Spleen (tissue), 11 donors: ENCODE measurements at regions not wholly inside any gene's neighbourhood (a gene's known extent, or its start where the extent isn't known, plus 50 kb on each side); places are given as distances from the start of the nearest gene placed in this dataset.

Experiments used
- DNase-seq: peaks from one replicate; pipeline ENCODE4 v3.0.0-alpha.2; 2020
- H3K27ac ChIP-seq, 8 donors: fragments of 200-600 bp; sonication (generic) in 7 of 8; 1 replicate in 4 of 8; 2 replicates in 4 of 8; pipeline versions ENCODE4 v1.5.0 to v1.8.0; 2016 to 2021; ENCODE audit warnings: inconsistent platforms in 4 of 8, mild to moderate bottlenecking in 4 of 8, moderate library complexity in 1 of 8
- H3K27me3 ChIP-seq, 7 donors: fragments of 200-600 bp; sonication (generic) in 6 of 7; replicated peaks in 1 of 7; 1 replicate in 4 of 7; 2 replicates in 3 of 7; pipeline versions ENCODE4 v1.5.0 to v1.8.0; 2016 to 2021; ENCODE audit warnings: inconsistent platforms in 3 of 7, mild to moderate bottlenecking in 1 of 7
- H3K36me3 ChIP-seq, 6 donors: fragments of 200-600 bp; sonication (generic) in 5 of 6; 1 replicate in 4 of 6; 2 replicates in 2 of 6; pipeline versions ENCODE4 v1.5.0 to v1.8.0; 2016 to 2021; ENCODE audit warnings: inconsistent platforms in 2 of 6
- H3K4me1 ChIP-seq, 6 donors: fragments of 200-600 bp; sonication (generic) in 5 of 6; 1 replicate in 3 of 6; 2 replicates in 3 of 6; pipeline versions ENCODE4 v1.5.0 to v1.8.0; 2016 to 2021; ENCODE audit warnings: inconsistent platforms in 3 of 6
- H3K4me3 ChIP-seq, 8 donors: fragments of 200-600 bp; sonication (generic) in 7 of 8; 1 replicate in 4 of 8; 2 replicates in 4 of 8; pipeline versions ENCODE4 v1.5.0 to v1.8.0; 2016 to 2021; ENCODE audit warnings: inconsistent platforms in 4 of 8, mild to moderate bottlenecking in 4 of 8, moderate library complexity in 2 of 8
- H3K9me3 ChIP-seq, 8 donors: fragments of 200-600 bp; sonication (generic) in 7 of 8; 1 replicate in 4 of 8; 2 replicates in 4 of 8; pipeline versions ENCODE4 v1.5.0 to v1.8.0; 2016 to 2021; ENCODE audit warnings: inconsistent platforms in 4 of 8
- POLR2A ChIP-seq, 3 donors: fragments of 450-650 bp; IDR thresholded peaks; one replicate each; pipeline ENCODE4 v1.5.1; 2017; ENCODE audit warnings: antibody characterized with exemption in 3 of 3, mild to moderate bottlenecking in 1 of 3
- POLR2AphosphoS5 ChIP-seq, 3 donors: sonication (generic); formaldehyde crosslinking; IDR thresholded peaks; one replicate each; pipeline ENCODE4 v1.5.1; 2017; ENCODE audit warnings: antibody characterized with exemption in 3 of 3
- WGBS, 5 donors: extraction: QIAGEN DNeasy Blood & Tissue Kit in 3 of 5; methylation state at CpG; one replicate each; pipeline versions ENCODE4 v1.1.5 to v1.1.7; 2013 to 2018; 5-methylcytosine and 5-hydroxymethylcytosine counted together
- intact Hi-C: fragments of 100-400 bp; cut with DNase I; formaldehyde crosslinking; loops from one replicate; pipeline ENCODE4 v1.15.0; 2023; ENCODE audit warnings: low total_unique reads
- TF ChIP-seq, protein P1 (sequence below), 11 experiments: fragments of 200-600 bp in 7 of 11; fragments of 450-650 bp in 4 of 11; sonication (generic) in 4 of 11; IDR thresholded peaks in 8 of 11; conservative IDR thresholded peaks in 3 of 11; 1 replicate in 7 of 11; 2 replicates in 4 of 11; pipeline versions ENCODE4 v1.4.0 to v1.8.0; 2016 to 2021; ENCODE audit warnings: antibody characterized with exemption in 11 of 11, inconsistent platforms in 4 of 11, mild to moderate bottlenecking in 1 of 11
- donor health status: healthy with polysubstance abuse.
- donor health status: DM: no; HTN: no; CAD: no; lungs with moderate emphysema.
- donor health status: DM: no; HTN: no; CAD: no.
- donor health status: Bipolar disorder and iron deficiency.
- donor health status: healthy.
- donor health status: DM: no; HTN: no; CAD: no.
- donor health status: DM: yes; HTN: yes; CAD: no.

DNA sequence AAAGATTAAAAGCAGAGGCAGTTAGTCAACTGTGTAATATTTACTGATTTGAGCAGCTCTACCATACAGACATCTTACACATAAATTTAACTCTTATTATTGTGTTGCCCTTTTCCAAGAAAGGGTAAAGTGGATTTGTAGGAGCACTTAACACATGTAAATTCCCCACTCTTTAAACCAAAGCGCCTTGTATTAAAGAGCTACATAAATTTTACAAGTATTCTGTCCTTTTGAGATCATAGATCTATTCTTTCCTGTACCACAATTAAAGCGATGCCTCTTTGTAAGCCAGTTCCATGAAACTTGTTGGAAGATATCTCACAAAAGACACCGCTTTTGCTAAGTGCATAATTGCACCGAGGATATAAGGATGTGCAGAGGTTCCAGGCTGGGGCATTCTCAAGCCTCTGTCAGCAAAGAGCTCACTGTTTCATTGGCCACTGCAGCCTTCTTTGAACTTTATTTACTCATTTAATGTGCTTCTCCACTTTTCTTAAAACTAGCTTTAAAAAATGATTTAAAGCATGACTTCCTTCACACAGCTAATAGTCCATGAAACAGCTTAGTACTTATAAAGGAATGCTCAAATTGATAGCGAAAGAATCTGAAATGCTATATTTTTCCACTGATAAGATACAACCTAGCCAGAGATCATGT lies 520.0 kb upstream of the TCF4 start:
- 82 to 86% (median 86%) methylated on average over 5 of the region's 5 CpGs for WGBS, 5 donors
- intact Hi-C loops: no loop called here
- no peaks in the 10 kb centered on the region for H3K36me3 ChIP-seq
- no peaks in the 10 kb centered on the region for H3K27me3 ChIP-seq
- TF ChIP-seq, protein P1, sequence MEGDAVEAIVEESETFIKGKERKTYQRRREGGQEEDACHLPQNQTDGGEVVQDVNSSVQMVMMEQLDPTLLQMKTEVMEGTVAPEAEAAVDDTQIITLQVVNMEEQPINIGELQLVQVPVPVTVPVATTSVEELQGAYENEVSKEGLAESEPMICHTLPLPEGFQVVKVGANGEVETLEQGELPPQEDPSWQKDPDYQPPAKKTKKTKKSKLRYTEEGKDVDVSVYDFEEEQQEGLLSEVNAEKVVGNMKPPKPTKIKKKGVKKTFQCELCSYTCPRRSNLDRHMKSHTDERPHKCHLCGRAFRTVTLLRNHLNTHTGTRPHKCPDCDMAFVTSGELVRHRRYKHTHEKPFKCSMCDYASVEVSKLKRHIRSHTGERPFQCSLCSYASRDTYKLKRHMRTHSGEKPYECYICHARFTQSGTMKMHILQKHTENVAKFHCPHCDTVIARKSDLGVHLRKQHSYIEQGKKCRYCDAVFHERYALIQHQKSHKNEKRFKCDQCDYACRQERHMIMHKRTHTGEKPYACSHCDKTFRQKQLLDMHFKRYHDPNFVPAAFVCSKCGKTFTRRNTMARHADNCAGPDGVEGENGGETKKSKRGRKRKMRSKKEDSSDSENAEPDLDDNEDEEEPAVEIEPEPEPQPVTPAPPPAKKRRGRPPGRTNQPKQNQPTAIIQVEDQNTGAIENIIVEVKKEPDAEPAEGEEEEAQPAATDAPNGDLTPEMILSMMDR (IDR thresholded peaks at IDR 0.05 in 8 of 11, conservative IDR thresholded peaks at IDR 0.05 in 3 of 11): no peak
- TF ChIP-seq POLR2AphosphoS5 (IDR thresholded peaks at IDR 0.05) (no peak), POLR2A (IDR thresholded peaks at IDR 0.05) (no peak)
- H3K4me3 ChIP-seq: no peak overlapping the region
- peaks cover 0 to 11% (median 2%) of the 10 kb centered on the region in 6 donors for H3K4me1 ChIP-seq
- peaks cover 0 to 22% (median 11%) of the 10 kb centered on the region in 8 donors for H3K9me3 ChIP-seq
- DNase-seq: no peak
- no peak overlapping the region for H3K27ac ChIP-seq

GRCh38 chr18:56100090-56100722 lies 512.2 kb upstream of the TCF4 start:
- no peaks in the 10 kb centered on the region for H3K36me3 ChIP-seq
- intact Hi-C loops: no loop called here
- no peaks in the 10 kb centered on the region for H3K4me1 ChIP-seq
- 79 to 87% (median 83%) methylated on average over 6 of the region's 6 CpGs for WGBS, 5 donors
- H3K27me3 ChIP-seq: no peaks in the 10 kb centered on the region
- DNase-seq: no peak
- H3K9me3 ChIP-seq: peaks cover 0 to 20% (median 11%) of the 10 kb centered on the region in 8 donors
- TF ChIP-seq POLR2AphosphoS5 (IDR thresholded peaks at IDR 0.05): no peak
- TF ChIP-seq POLR2A (IDR thresholded peaks at IDR 0.05): no peak
- TF ChIP-seq, protein P1 (IDR thresholded peaks at IDR 0.05 in 8 of 11, conservative IDR thresholded peaks at IDR 0.05 in 3 of 11): no peak
- no peak overlapping the region for H3K27ac ChIP-seq
- H3K4me3 ChIP-seq: no peak overlapping the region

GRCh38 chr18:56097621-56098020 lies 509.6 kb upstream of the TCF4 start:
- intact Hi-C loops: no loop called here
- H3K36me3 ChIP-seq: no peaks in the 10 kb centered on the region
- TF ChIP-seq, protein P1 (IDR thresholded peaks at IDR 0.05 in 8 of 11, conservative IDR thresholded peaks at IDR 0.05 in 3 of 11): no peak
- TF ChIP-seq POLR2AphosphoS5 (IDR thresholded peaks at IDR 0.05) (no peak), POLR2A (IDR thresholded peaks at IDR 0.05) (no peak)
- H3K9me3 ChIP-seq: no peaks in the 10 kb centered on the region
- H3K27ac ChIP-seq: no peak overlapping the region
- no peaks in the 10 kb centered on the region for H3K4me1 ChIP-seq
- H3K27me3 ChIP-seq: no peaks in the 10 kb centered on the region
- 75 to 89% (median 86%) methylated on average over 5 of the region's 5 CpGs for WGBS, 5 donors
- H3K4me3 ChIP-seq: no peak overlapping the region
- no peak for DNase-seq

GRCh38 chr18:56096861-56097260 lies 508.9 kb upstream of the TCF4 start:
- no peak overlapping the region for H3K4me3 ChIP-seq
- intact Hi-C loops: no loop called here
- no peaks in the 10 kb centered on the region for H3K27me3 ChIP-seq
- H3K36me3 ChIP-seq: no peaks in the 10 kb centered on the region
- no peaks in the 10 kb centered on the region for H3K9me3 ChIP-seq
- DNase-seq: no peak
- no peak for TF ChIP-seq POLR2A (IDR thresholded peaks at IDR 0.05)
- no peak for TF ChIP-seq POLR2AphosphoS5 (IDR thresholded peaks at IDR 0.05)
- TF ChIP-seq, protein P1 (IDR thresholded peaks at IDR 0.05 in 8 of 11, conservative IDR thresholded peaks at IDR 0.05 in 3 of 11): no peak
- WGBS, 5 donors: 78 to 82% (median 80%) methylated on average over 4 of the region's 4 CpGs
- no peaks in the 10 kb centered on the region for H3K4me1 ChIP-seq
- H3K27ac ChIP-seq: no peak overlapping the region
